NOMO-1 (cell line): ENCODE measurements at regions not wholly inside any gene's neighbourhood (a gene's known extent, or its start where the extent isn't known, plus 50 kb on each side); places are given as distances from the start of the nearest gene placed in this dataset.

Source experiments
- DNase-seq, 2 experiments: peaks; one replicate each; lab custom pipeline; 2025; ENCODE audit not compliant: unreplicated experiment in 2 of 2; lab: John Stamatoyannopoulos, UW

GRCh38 chr4:181308476-181309312 lies 934.5 kb upstream of the TENM3 start:
- DNase-seq, result no peak

- DNase-seq, result no peak
These were observed 931.1 kb upstream of the TENM3 start for GRCh38 chr4:181312066-181312465.

GRCh38 chr4:181319629-181320028 lies 923.6 kb upstream of the TENM3 start:
- no peak for DNase-seq

- no peak for DNase-seq
These were observed 920.1 kb upstream of the TENM3 start for GRCh38 chr4:181323061-181323460.

- no peak for DNase-seq
These were observed 912.5 kb upstream of the TENM3 start for GRCh38 chr4:181330654-181331201.

GRCh38 chr4:181331214-181331613 lies 912.0 kb upstream of the TENM3 start:
- no peak for DNase-seq

- no peak for DNase-seq
These were observed 897.3 kb upstream of the TENM3 start for GRCh38 chr4:181345931-181346330.

GRCh38 chr4:181350615-181351415 lies 892.4 kb upstream of the TENM3 start:
- no peak for DNase-seq

GRCh38 chr4:181364504-181364903 lies 878.7 kb upstream of the TENM3 start:
- DNase-seq, result no peak

- DNase-seq, result no peak
These were observed 877.5 kb upstream of the TENM3 start for GRCh38 chr4:181365671-181366070.

- no peak for DNase-seq
These were observed 871.2 kb upstream of the TENM3 start for GRCh38 chr4:181372014-181372413.

GRCh38 chr4:181376058-181376457 lies 867.1 kb upstream of the TENM3 start:
- no peak for DNase-seq

- DNase-seq, result no peak
These were observed 855.1 kb upstream of the TENM3 start for GRCh38 chr4:181388061-181388460.

GRCh38 chr4:181416966-181417365 lies 826.2 kb upstream of the TENM3 start:
- DNase-seq, result no peak

- no peak for DNase-seq
These were observed 824.7 kb upstream of the TENM3 start for GRCh38 chr4:181418496-181418895.

- DNase-seq, result no peak
These were observed 822.3 kb upstream of the TENM3 start for GRCh38 chr4:181420950-181421349.

- no peak for DNase-seq
These were observed 818.7 kb upstream of the TENM3 start for GRCh38 chr4:181424362-181425016.

- DNase-seq, result no peak
These were observed 816.1 kb upstream of the TENM3 start for GRCh38 chr4:181427076-181427475.

GRCh38 chr4:181431006-181431405 lies 812.2 kb upstream of the TENM3 start:
- no peak for DNase-seq

GRCh38 chr4:181431661-181432060 lies 811.5 kb upstream of the TENM3 start:
- DNase-seq, result no peak

- no peak for DNase-seq
These were observed 810.9 kb upstream of the TENM3 start for GRCh38 chr4:181432335-181432734.
